Endodermal cell (in vitro differentiated cells): ENCODE measurements at regions not wholly inside any gene's neighbourhood (a gene's known extent, or its start where the extent isn't known, plus 50 kb on each side); places are given as distances from the start of the nearest gene placed in this dataset.
A peak's percentile ranks its signal among the peaks of the same experiment; 100 is the strongest.

ENCODE experiments used
- DNase-seq: peaks from one replicate; pipeline ENCODE4 v3.0.0-alpha.2; 2017
- H3K27ac ChIP-seq: 2 replicates; pipeline ENCODE4 v1.5.1; 2013; ENCODE audit warnings: mild to moderate bottlenecking, low read depth, low read length, moderate library complexity
- H3K27me3 ChIP-seq: 2 replicates; pipeline ENCODE4 v1.6.1; 2013; ENCODE audit warnings: mild to moderate bottlenecking, low read length, moderate library complexity; ENCODE audit not compliant: insufficient read depth, control insufficient read depth, poor library complexity, severe bottlenecking
- H3K36me3 ChIP-seq: 2 replicates; pipeline ENCODE4 v1.7.0; 2013; ENCODE audit warnings: mild to moderate bottlenecking, low read length, moderate library complexity; ENCODE audit not compliant: control insufficient read depth, insufficient read depth
- H3K4me1 ChIP-seq: one replicate; pipeline ENCODE4 v1.7.0; 2013; ENCODE audit warnings: low read length; ENCODE audit not compliant: control insufficient read depth, insufficient read depth
- H3K4me3 ChIP-seq: 2 replicates; pipeline ENCODE4 v1.5.1; 2013; ENCODE audit warnings: mild to moderate bottlenecking, low read length, moderate library complexity
- H3K9ac ChIP-seq: 2 replicates; pipeline ENCODE4 v1.6.1; 2013; ENCODE audit warnings: mild to moderate bottlenecking, low read length, moderate library complexity; ENCODE audit not compliant: poor library complexity, severe bottlenecking; ENCODE audit errors: extremely low read depth
- H3K9me3 ChIP-seq: 2 replicates; pipeline ENCODE4 v1.6.1; 2013; ENCODE audit warnings: mild to moderate bottlenecking, low read length, moderate library complexity; ENCODE audit not compliant: control insufficient read depth
- H3K27ac Mint-ChIP-seq: 2 replicates; pipeline ENCODE4 v1.8.0; 2020; ENCODE audit warnings: mixed read lengths
- H3K27me3 Mint-ChIP-seq: 2 replicates; pipeline ENCODE4 v1.8.0; 2021; ENCODE audit warnings: mild to moderate bottlenecking, mixed read lengths; ENCODE audit not compliant: insufficient read depth
- H3K36me3 Mint-ChIP-seq: 2 replicates; pipeline ENCODE4 v1.8.0; 2020; ENCODE audit warnings: low read depth, mixed read lengths
- H3K4me1 Mint-ChIP-seq: 2 replicates; pipeline ENCODE4 v1.8.0; 2020; ENCODE audit warnings: mixed read lengths
- H3K4me3 Mint-ChIP-seq: 2 replicates; pipeline ENCODE4 v1.8.0; 2020; ENCODE audit warnings: mild to moderate bottlenecking, moderate library complexity, mixed read lengths
- H3K9me3 Mint-ChIP-seq: 2 replicates; pipeline ENCODE4 v1.8.0; 2020; ENCODE audit warnings: mild to moderate bottlenecking, mixed read lengths
- CTCF ChIP-seq: fragments of 200-600 bp; sonication (generic); conservative IDR thresholded peaks from 2 replicates; pipeline ENCODE4 v1.5.0; 2021; ENCODE audit warnings: antibody characterized with exemption, mild to moderate bottlenecking
- WGBS, 2 experiments: methylation state at CpG; one replicate each; pipeline versions ENCODE4 v1.1.5 to v1.1.7; 2013; ENCODE audit warnings: missing lambda C conversion rate in 2 of 2, mixed read lengths in 1 of 2; ENCODE audit not compliant: insufficient coverage in 1 of 2, insufficient read length in 1 of 2; 5-methylcytosine and 5-hydroxymethylcytosine counted together

- Histone ChIP-seq H3K27me3 (no peaks in the 10 kb centered on the region), H3K9me3 (no peaks in the 10 kb centered on the region), H3K4me3 (no peak overlapping the region), H3K9ac (no peak overlapping the region), H3K27ac (no peak overlapping the region), H3K4me1 (no peaks in the 10 kb centered on the region), H3K36me3 (no peaks in the 10 kb centered on the region)
- Mint-ChIP-seq H3K27ac (no peak overlapping the region), H3K27me3 (no peaks in the 10 kb centered on the region), H3K9me3 (no peaks in the 10 kb centered on the region), H3K36me3 (no peaks in the 10 kb centered on the region), H3K4me1 (no peaks in the 10 kb centered on the region), H3K4me3 (no peak overlapping the region)
- DNase-seq, result no peak
- TF ChIP-seq CTCF, result no peak
These were observed 235.6 kb upstream of the ZSWIM2 start for GRCh38 chr2:187084524-187084923.

- Histone ChIP-seq H3K27me3 (no peaks in the 10 kb centered on the region), H3K27ac (peak overlapping the region; percentile 51), H3K4me3 (no peak overlapping the region), H3K9ac (no peak overlapping the region), H3K36me3 (no peaks in the 10 kb centered on the region), H3K9me3 (no peaks in the 10 kb centered on the region), H3K4me1 (no peaks in the 10 kb centered on the region)
- DNase-seq, result no peak
- 56% methylated on average over 1 of the region's 1 CpG; no CpG with 5 or more reads in 1 of the 2 experiments for WGBS, 2 experiments
- no peak for TF ChIP-seq CTCF
- no peaks in the 10 kb centered on the region for H3K27me3 Mint-ChIP-seq
- no peak overlapping the region for H3K27ac Mint-ChIP-seq
- no peaks in the 10 kb centered on the region for H3K4me1 Mint-ChIP-seq
- no peaks in the 10 kb centered on the region for H3K36me3 Mint-ChIP-seq
- no peaks in the 10 kb centered on the region for H3K9me3 Mint-ChIP-seq
- H3K4me3 Mint-ChIP-seq, result no peak overlapping the region
These were observed 232.5 kb upstream of the ZSWIM2 start for GRCh38 chr2:187081461-187081860.

- H3K27me3 ChIP-seq, result no peaks in the 10 kb centered on the region
- no peak overlapping the region for H3K4me3 ChIP-seq
- no peaks in the 10 kb centered on the region for H3K36me3 ChIP-seq
- Mint-ChIP-seq H3K4me3 (no peak overlapping the region), H3K4me1 (no peaks in the 10 kb centered on the region), H3K27me3 (no peaks in the 10 kb centered on the region), H3K27ac (no peak overlapping the region), H3K36me3 (no peaks in the 10 kb centered on the region), H3K9me3 (no peaks in the 10 kb centered on the region)
- peaks cover 4% of the 10 kb centered on the region for H3K9me3 ChIP-seq
- 91 to 96% methylated on average over 3 to 4 of the region's 5 CpGs for WGBS, 2 experiments
- no peak for TF ChIP-seq CTCF
- no peak overlapping the region for H3K27ac ChIP-seq
- H3K9ac ChIP-seq, result no peak overlapping the region
- no peak for DNase-seq
- H3K4me1 ChIP-seq, result no peaks in the 10 kb centered on the region
These were observed 230.9 kb upstream of the ZSWIM2 start for GRCh38 chr2:187079901-187080300.
